DOHH2 (cell line): ENCODE measurements at regions not wholly inside any gene's neighbourhood (a gene's known extent, or its start where the extent isn't known, plus 50 kb on each side); places are given as distances from the start of the nearest gene placed in this dataset.

ENCODE experiments used
- H3F3A ChIP-seq: fragments of 200-600 bp; sonication (generic), shearing (Covaris generic); 2 replicates; pipeline ENCODE4 v1.6.0; 2016; ENCODE audit warnings: antibody characterized with exemption, mild to moderate bottlenecking; ENCODE audit not compliant: control insufficient read depth, insufficient read depth
- H3K27ac ChIP-seq: fragments of 200-600 bp; sonication (generic); 2 replicates; pipeline ENCODE4 v1.5.1; 2014; ENCODE audit warnings: low read depth, mild to moderate bottlenecking, low read length, moderate library complexity
- H3K27me3 ChIP-seq: fragments of 200-600 bp; sonication (generic); 2 replicates; pipeline ENCODE4 v1.6.1; 2014; ENCODE audit warnings: mild to moderate bottlenecking, low read length, mixed read lengths; ENCODE audit not compliant: control insufficient read depth
- H3K36me3 ChIP-seq: fragments of 200-600 bp; sonication (generic); 2 replicates; pipeline ENCODE4 v1.6.1; 2014; ENCODE audit warnings: mild to moderate bottlenecking, low read length, moderate library complexity, mixed read lengths; ENCODE audit not compliant: control insufficient read depth
- H3K4me1 ChIP-seq: fragments of 200-600 bp; sonication (generic); 2 replicates; pipeline ENCODE4 v1.6.1; 2014; ENCODE audit warnings: mild to moderate bottlenecking, low read length, mixed read lengths; ENCODE audit not compliant: control insufficient read depth
- H3K4me2 ChIP-seq: fragments of 200-600 bp; sonication (generic); 2 replicates; pipeline ENCODE4 v1.6.0; 2014; ENCODE audit warnings: mild to moderate bottlenecking, low read length, moderate library complexity
- H3K4me3 ChIP-seq: fragments of 200-600 bp; sonication (generic); 2 replicates; pipeline ENCODE4 v1.5.1; 2014; ENCODE audit warnings: mild to moderate bottlenecking, low read length, mixed read lengths
- H3K79me2 ChIP-seq: fragments of 200-600 bp; sonication (generic); 2 replicates; pipeline ENCODE4 v1.6.1; 2014; ENCODE audit warnings: mild to moderate bottlenecking, low read length, mixed read lengths; ENCODE audit not compliant: control insufficient read depth
- H3K9me2 ChIP-seq: fragments of 200-600 bp; sonication (generic); replicated peaks from 2 replicates; pipeline ENCODE4 v1.6.1; 2014; ENCODE audit warnings: mild to moderate bottlenecking, low read length, mixed read lengths; ENCODE audit not compliant: control insufficient read depth
- H3K9me3 ChIP-seq: fragments of 200-600 bp; sonication (generic); 2 replicates; pipeline ENCODE4 v1.6.1; 2014; ENCODE audit warnings: antibody characterized with exemption, low read length, mixed read lengths; ENCODE audit not compliant: control insufficient read depth, insufficient read depth
- H4K20me1 ChIP-seq: fragments of 200-600 bp; sonication (generic); 2 replicates; pipeline ENCODE4 v1.6.0; 2014; ENCODE audit warnings: low read depth, mild to moderate bottlenecking, antibody characterized with exemption, low read length, moderate library complexity; ENCODE audit not compliant: control insufficient read depth, insufficient read depth
- CTCF ChIP-seq: fragments of 200-600 bp; sonication (generic); IDR thresholded peaks from one replicate; pipeline ENCODE4 v1.5.1; 2014; ENCODE audit warnings: antibody characterized with exemption, mild to moderate bottlenecking, low read depth, low read length; ENCODE audit not compliant: poor library complexity, severe bottlenecking
- EZH2phosphoT487 ChIP-seq: fragments of 200-600 bp; sonication (generic); IDR thresholded peaks from 2 replicates; pipeline ENCODE4 v1.6.1; 2017; ENCODE audit warnings: borderline replicate concordance, mild to moderate bottlenecking, antibody characterized with exemption, low read length, moderate library complexity, mixed read lengths

- H3F3A ChIP-seq: no peaks in the 10 kb centered on the region
- H3K4me3 ChIP-seq: no peak overlapping the region
- no peaks in the 10 kb centered on the region for H3K79me2 ChIP-seq
- no peaks in the 10 kb centered on the region for H3K4me1 ChIP-seq
- no peak overlapping the region for H3K4me2 ChIP-seq
- no peaks in the 10 kb centered on the region for H3K9me2 ChIP-seq
- H4K20me1 ChIP-seq: no peaks in the 10 kb centered on the region
- H3K36me3 ChIP-seq: no peaks in the 10 kb centered on the region
- TF ChIP-seq CTCF: no peak
- TF ChIP-seq EZH2phosphoT487: no peak
- no peaks in the 10 kb centered on the region for H3K27me3 ChIP-seq
- no peaks in the 10 kb centered on the region; the same call in 1 of the 2 replicates for H3K9me3 ChIP-seq
- no peak overlapping the region for H3K27ac ChIP-seq
Measured at GRCh38 chr16:52203096-52203495, 343.8 kb downstream of the TOX3 start.

DNA sequence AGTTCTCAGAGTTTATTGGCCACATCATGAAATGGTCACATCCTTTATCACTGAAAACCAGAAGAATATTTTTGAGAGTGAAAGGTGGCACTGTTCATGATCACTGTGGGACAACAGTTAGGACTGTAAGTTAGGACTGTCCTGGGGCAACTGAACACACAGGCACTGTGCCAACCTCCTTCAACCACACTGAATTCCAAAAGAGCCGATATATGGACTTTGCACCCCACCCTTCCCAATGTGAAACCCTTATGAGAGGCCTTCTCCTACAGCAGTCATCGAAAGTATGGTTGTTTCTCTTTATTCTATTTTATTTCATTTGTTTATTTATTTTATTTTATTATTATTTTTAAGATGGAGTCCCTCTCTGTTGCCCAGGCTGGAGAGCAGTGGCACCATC is 353.5 kb downstream of the TOX3 start:
- H4K20me1 ChIP-seq: no peaks in the 10 kb centered on the region
- H3K27ac ChIP-seq: no peak overlapping the region
- H3K4me2 ChIP-seq: no peak overlapping the region

DNA sequence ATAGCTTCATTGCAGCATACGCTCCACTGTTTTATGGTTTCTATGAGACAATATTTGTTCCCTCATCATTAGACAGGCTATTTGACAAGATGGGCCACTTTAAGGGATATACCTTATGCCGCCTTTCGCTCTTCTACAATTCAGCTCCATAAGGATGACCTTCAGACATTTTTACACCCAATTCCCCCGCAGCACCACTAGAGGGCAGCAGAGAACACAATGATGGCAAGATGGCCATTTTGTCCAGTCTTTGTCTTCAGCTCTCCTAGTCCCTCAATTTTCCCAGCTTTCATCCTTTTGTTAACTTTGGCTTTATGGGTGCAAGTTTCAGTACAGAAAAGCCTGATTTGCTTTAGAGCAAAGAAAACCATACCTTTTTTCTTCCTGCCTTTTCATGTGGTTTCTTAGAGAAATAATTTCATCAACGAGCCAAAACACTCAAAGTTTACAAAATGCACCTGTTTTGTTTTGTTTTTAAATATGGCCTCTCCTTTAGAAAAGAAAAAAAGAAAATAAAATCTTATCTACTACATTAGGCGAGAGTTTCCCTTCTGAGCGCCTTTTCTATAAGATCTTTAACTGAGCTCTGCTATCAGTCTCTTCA is 355.3 kb downstream of the TOX3 start:
- Histone ChIP-seq H3K36me3 (no peaks in the 10 kb centered on the region), H3K27me3 (no peaks in the 10 kb centered on the region), H4K20me1 (no peaks in the 10 kb centered on the region), H3K9me3 (no peaks in the 10 kb centered on the region), H3K9me2 (no peaks in the 10 kb centered on the region), H3K27ac (no peak overlapping the region), H3K4me2 (no peak overlapping the region), H3K79me2 (no peaks in the 10 kb centered on the region), H3K4me3 (no peak overlapping the region), H3K4me1 (no peaks in the 10 kb centered on the region), H3F3A (no peaks in the 10 kb centered on the region)
- TF ChIP-seq CTCF: peak; percentile 90
- no peak for TF ChIP-seq EZH2phosphoT487

More for the DNA sequence above, 353.5 kb downstream of the TOX3 start:
- no peaks in the 10 kb centered on the region for H3K79me2 ChIP-seq
- TF ChIP-seq EZH2phosphoT487: no peak
- no peak for TF ChIP-seq CTCF
- H3K4me1 ChIP-seq: no peaks in the 10 kb centered on the region
- no peaks in the 10 kb centered on the region for H3K9me2 ChIP-seq
- no peaks in the 10 kb centered on the region for H3K27me3 ChIP-seq
- H3K4me3 ChIP-seq: no peak overlapping the region
- H3K36me3 ChIP-seq: no peaks in the 10 kb centered on the region
- H3F3A ChIP-seq: no peaks in the 10 kb centered on the region
- no peaks in the 10 kb centered on the region for H3K9me3 ChIP-seq
